Neural cell (in vitro differentiated cells): ENCODE measurements at regions not wholly inside any gene's neighbourhood (a gene's known extent, or its start where the extent isn't known, plus 50 kb on each side); places are given as distances from the start of the nearest gene placed in this dataset.

Source experiments
- CTCF ChIP-seq: fragments of 450-650 bp; IDR thresholded peaks from 2 replicates; pipeline ENCODE4 v1.5.1; 2014; ENCODE audit warnings: antibody characterized with exemption, mild to moderate bottlenecking, moderate library complexity; ENCODE audit not compliant: poor library complexity, severe bottlenecking
- EP300 ChIP-seq: fragments of 450-650 bp; conservative IDR thresholded peaks from 2 replicates; pipeline ENCODE4 v1.6.1; 2014; ENCODE audit warnings: antibody characterized with exemption, mild to moderate bottlenecking, moderate library complexity; ENCODE audit not compliant: poor library complexity, severe bottlenecking
- EZH2 ChIP-seq: fragments of 200-600, 300-800 bp; shearing (Covaris generic), sonication (generic); IDR thresholded peaks from 2 replicates; pipeline ENCODE4 v1.6.1; 2014; ENCODE audit warnings: antibody characterized with exemption, low read length, borderline replicate concordance, mild to moderate bottlenecking; ENCODE audit not compliant: insufficient read depth, poor library complexity, severe bottlenecking
- MXI1 ChIP-seq: fragments of 450-650 bp; conservative IDR thresholded peaks from 2 replicates; pipeline ENCODE4 v1.6.1; 2014; ENCODE audit warnings: antibody characterized with exemption, mild to moderate bottlenecking; ENCODE audit not compliant: poor library complexity, severe bottlenecking
- POLR2AphosphoS5 ChIP-seq: IDR thresholded peaks from 2 replicates; pipeline ENCODE4 v1.6.1; 2012
- RAD21 ChIP-seq: fragments of 450-650 bp; conservative IDR thresholded peaks from 2 replicates; pipeline ENCODE4 v1.6.1; 2014; ENCODE audit warnings: antibody characterized with exemption, mild to moderate bottlenecking, moderate library complexity
- SMC3 ChIP-seq: fragments of 450-650 bp; conservative IDR thresholded peaks from 2 replicates; pipeline ENCODE4 v1.6.1; 2014; ENCODE audit warnings: antibody characterized with exemption, mild to moderate bottlenecking, moderate library complexity; ENCODE audit not compliant: poor library complexity
- TF ChIP-seq, protein P1 (sequence below): IDR thresholded peaks from 2 replicates; pipeline ENCODE4 v1.6.1; 2012; ENCODE audit warnings: borderline replicate concordance

GRCh38 chr3:181868576-181869082 is 156.9 kb downstream of the SOX2 start:
- no peak for TF ChIP-seq CTCF
- TF ChIP-seq EP300 = no peak
- no peak for TF ChIP-seq POLR2AphosphoS5
- no peak for TF ChIP-seq EZH2
- TF ChIP-seq RAD21 = no peak
- no peak for TF ChIP-seq SMC3
- TF ChIP-seq, protein P1, sequence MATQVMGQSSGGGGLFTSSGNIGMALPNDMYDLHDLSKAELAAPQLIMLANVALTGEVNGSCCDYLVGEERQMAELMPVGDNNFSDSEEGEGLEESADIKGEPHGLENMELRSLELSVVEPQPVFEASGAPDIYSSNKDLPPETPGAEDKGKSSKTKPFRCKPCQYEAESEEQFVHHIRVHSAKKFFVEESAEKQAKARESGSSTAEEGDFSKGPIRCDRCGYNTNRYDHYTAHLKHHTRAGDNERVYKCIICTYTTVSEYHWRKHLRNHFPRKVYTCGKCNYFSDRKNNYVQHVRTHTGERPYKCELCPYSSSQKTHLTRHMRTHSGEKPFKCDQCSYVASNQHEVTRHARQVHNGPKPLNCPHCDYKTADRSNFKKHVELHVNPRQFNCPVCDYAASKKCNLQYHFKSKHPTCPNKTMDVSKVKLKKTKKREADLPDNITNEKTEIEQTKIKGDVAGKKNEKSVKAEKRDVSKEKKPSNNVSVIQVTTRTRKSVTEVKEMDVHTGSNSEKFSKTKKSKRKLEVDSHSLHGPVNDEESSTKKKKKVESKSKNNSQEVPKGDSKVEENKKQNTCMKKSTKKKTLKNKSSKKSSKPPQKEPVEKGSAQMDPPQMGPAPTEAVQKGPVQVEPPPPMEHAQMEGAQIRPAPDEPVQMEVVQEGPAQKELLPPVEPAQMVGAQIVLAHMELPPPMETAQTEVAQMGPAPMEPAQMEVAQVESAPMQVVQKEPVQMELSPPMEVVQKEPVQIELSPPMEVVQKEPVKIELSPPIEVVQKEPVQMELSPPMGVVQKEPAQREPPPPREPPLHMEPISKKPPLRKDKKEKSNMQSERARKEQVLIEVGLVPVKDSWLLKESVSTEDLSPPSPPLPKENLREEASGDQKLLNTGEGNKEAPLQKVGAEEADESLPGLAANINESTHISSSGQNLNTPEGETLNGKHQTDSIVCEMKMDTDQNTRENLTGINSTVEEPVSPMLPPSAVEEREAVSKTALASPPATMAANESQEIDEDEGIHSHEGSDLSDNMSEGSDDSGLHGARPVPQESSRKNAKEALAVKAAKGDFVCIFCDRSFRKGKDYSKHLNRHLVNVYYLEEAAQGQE = no peak
- no peak for TF ChIP-seq MXI1
